Epithelial cell of proximal tubule (primary cell): ENCODE measurements at regions not wholly inside any gene's neighbourhood (a gene's known extent, or its start where the extent isn't known, plus 50 kb on each side); places are given as distances from the start of the nearest gene placed in this dataset.

Source experiments
- DNase-seq: peaks from one replicate; pipeline ENCODE4 v3.0.0-alpha.2; 2011; ENCODE audit warnings: low read depth
- H3K4me3 ChIP-seq: 2 replicates; pipeline ENCODE4 v1.5.1; 2011; ENCODE audit warnings: low read depth, mild to moderate bottlenecking, low read length
- TF ChIP-seq, protein P1 (sequence below): conservative IDR thresholded peaks from 2 replicates; pipeline ENCODE4 v1.5.1; 2012; ENCODE audit warnings: low read depth, mild to moderate bottlenecking, low read length

DNA sequence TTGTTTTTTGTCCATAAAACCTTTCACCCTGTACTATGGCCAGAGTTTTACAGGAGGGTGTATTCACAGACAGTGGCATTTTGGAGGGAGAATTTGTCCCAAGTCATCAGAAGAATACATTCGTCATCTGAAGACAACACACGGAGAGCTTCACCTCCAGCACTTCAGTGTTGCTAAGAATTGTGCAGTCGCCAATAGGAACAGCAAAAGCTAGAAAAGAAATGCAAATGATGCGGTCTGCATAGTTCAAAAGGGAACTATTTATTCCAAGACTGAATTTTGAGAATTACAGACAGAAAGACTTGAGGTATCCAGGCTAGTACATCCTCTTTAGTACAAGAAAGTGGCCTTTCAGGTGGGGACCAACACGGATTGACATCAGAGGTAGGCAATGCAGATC, 399.2 kb upstream of the KIF2A start:
- TF ChIP-seq, protein P1, sequence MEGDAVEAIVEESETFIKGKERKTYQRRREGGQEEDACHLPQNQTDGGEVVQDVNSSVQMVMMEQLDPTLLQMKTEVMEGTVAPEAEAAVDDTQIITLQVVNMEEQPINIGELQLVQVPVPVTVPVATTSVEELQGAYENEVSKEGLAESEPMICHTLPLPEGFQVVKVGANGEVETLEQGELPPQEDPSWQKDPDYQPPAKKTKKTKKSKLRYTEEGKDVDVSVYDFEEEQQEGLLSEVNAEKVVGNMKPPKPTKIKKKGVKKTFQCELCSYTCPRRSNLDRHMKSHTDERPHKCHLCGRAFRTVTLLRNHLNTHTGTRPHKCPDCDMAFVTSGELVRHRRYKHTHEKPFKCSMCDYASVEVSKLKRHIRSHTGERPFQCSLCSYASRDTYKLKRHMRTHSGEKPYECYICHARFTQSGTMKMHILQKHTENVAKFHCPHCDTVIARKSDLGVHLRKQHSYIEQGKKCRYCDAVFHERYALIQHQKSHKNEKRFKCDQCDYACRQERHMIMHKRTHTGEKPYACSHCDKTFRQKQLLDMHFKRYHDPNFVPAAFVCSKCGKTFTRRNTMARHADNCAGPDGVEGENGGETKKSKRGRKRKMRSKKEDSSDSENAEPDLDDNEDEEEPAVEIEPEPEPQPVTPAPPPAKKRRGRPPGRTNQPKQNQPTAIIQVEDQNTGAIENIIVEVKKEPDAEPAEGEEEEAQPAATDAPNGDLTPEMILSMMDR, result no peak

DNA sequence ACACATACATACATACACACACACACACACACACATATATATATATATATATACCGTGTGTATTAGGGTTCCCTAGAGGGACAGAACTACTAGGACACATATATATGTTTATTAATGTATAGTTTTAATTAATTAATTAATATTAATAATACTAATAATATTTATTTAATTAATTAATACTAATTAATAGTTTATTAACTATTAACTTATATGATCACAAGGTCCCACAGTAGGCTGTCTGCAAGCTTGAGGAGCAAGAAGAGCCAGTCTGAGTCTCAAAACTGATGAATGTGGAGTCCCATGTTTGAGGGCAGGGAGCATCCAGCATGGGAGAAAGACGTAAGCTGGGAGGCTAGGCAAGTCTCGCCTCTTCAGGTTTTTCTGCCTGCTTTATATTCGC, 398.0 kb upstream of the KIF2A start:
- no peak overlapping the region for H3K4me3 ChIP-seq
- DNase-seq, result no peak
- TF ChIP-seq, protein P1, result no peak

More for the DNA sequence above, 399.2 kb upstream of the KIF2A start:
- H3K4me3 ChIP-seq, result no peak overlapping the region
- DNase-seq, result no peak

DNA sequence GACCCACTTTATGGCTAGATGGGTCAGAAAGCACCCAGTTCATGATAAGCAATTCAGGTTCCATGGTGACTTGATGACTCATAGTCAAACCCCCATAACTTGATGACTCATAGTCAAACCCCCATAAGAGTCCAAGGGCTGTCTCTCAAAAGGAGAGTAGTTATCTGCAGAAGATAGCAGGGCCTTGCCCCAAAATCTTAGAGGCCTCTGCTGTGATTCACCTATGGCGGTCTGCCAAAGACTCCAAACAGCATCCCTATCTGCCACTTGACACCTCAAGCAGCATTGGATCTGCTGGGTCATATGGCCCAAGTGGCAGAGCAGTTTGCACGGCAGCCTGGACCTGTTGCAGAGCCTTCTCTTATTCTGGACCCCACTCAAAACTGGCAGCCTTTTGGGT, 395.2 kb upstream of the KIF2A start:
- H3K4me3 ChIP-seq, result no peak overlapping the region
- DNase-seq, result no peak
- TF ChIP-seq, protein P1, result no peak

DNA sequence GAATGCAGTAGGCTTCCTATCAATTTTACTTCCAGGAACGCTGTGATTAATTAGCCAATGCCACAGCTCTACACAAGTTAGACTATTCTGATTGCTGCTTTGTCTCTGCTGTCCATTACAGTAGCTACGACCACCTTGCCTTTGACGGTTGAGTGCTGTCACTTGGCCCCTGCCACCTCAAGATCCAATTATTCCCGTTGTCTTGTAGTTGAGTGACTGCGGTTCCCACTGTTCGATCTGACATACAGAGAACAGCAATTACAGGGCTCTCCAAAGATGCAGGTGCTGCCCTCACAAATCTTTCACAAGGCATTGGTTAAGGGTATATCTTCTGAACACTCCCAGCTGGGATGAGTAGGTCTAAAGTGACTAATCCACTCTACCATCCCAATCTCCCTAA, 393.4 kb upstream of the KIF2A start:
- DNase-seq, result no peak
- H3K4me3 ChIP-seq, result no peak overlapping the region
- TF ChIP-seq, protein P1, result no peak

DNA sequence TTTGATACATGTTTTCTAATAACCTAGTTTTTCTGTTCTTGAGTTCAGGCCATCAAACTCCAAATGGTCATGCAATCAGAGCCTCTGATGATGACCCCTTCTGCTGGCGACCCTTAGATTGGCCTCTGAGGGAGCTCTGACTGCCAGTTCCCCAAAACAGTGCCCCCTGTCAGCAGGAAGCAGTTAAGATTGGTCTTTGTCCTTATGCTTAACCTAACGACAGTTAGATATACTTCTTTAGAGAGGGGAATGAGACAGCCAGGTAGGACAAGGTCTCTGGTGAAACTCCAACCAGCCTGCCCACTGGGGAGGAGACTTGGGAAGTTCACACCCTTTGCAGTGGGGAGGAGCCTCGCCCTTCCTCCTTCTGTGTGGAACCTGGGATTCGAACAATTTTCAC, 390.4 kb upstream of the KIF2A start:
- no peak for DNase-seq
- H3K4me3 ChIP-seq, result no peak overlapping the region
- TF ChIP-seq, protein P1, result peak; percentile 26

DNA sequence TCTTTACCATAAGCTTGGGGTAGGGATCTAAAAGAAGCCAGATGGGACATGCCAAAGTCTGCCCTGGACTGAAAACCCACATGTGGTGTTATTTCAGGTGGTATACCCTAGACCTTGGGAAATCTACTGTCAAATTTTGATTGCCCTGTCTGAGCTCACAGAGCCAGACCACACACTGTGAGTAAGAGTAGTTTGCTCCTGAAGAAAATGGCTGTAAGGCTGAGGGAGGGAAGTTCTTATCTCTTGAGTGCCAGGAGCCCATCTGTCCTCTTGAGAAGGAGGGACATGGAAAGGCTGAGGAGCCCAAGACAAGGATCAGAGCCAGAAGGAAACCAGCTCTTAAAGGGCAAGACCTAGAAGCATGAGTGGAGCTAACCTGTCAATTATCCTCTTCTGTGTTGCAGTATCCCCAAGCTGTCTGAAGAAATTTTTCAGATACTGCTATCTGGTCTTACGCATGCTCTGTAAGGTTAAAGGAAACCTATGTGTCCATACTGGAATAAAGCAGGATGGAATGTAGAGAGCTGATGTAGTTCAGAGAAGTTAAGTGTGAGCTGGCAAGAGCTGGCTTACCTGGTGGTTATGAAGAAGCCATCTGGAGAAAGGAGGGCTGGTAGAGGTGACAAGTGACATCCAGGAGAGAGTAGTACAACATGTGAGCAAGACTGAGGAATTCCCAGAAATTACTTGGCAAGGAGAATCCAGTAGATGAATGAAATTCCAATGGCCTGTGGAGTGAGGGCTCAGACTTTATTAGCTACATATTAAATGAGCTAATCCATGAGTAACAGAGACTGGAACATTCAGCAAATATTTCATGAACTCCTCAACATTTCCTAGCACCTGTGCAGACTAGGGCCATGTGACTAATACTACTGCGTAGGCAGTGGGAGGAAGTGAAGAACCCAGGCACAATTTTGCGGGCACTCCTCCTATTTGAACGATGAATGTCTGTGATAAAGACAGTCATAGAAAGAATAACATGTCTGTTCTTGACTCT, 389.1 kb upstream of the KIF2A start:
- H3K4me3 ChIP-seq, result no peak overlapping the region
- peak; percentile 98 for DNase-seq
- TF ChIP-seq, protein P1, result no peak

DNA sequence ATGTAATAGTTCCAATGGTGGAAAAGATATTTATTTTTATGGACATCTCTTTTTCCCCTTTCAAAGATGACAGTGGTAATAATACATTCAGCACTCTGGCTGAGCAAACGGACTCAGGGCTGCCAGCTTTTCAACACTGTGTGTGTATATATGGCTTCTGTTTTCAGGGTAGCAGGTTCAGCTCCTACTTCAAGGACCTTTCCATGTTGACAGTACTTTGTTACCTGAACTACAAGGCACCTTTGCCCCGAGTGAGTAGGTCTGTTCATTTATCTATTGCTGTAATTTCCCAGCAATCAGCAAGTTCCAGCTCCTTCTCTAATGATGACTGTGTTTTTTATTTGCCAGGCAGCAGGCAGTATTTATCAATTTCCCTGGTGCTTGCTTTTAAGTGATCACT, 387.4 kb upstream of the KIF2A start:
- TF ChIP-seq, protein P1, result no peak
- H3K4me3 ChIP-seq, result no peak overlapping the region
- DNase-seq, result no peak
